BLaER1 treated with 17β-estradiol and CSF1 and Interleukin-3, amounts not matched to agents 10 nM and 100 nM (cell line): ENCODE measurements at regions not wholly inside any gene's neighbourhood (a gene's known extent, or its start where the extent isn't known, plus 50 kb on each side); places are given as distances from the start of the nearest gene placed in this dataset.

Experiments
- H3K27ac ChIP-seq, 11 experiments: shearing (Covaris generic); formaldehyde crosslinking; 2 replicates each; pipeline ENCODE4 v1.8.1; 2022
- H3K27me3 ChIP-seq, 11 experiments: shearing (Covaris generic); formaldehyde crosslinking; 2 replicates each; pipeline ENCODE4 v1.8.1; 2022
- H3K36me3 ChIP-seq, 11 experiments: shearing (Covaris generic); formaldehyde crosslinking; 2 replicates each; pipeline ENCODE4 v1.8.1; 2022
- H3K4me1 ChIP-seq, 10 experiments: shearing (Covaris generic); formaldehyde crosslinking; 2 replicates each; pipeline ENCODE4 v1.8.1; 2022
- H3K4me2 ChIP-seq, 11 experiments: shearing (Covaris generic); formaldehyde crosslinking; 2 replicates each; pipeline ENCODE4 v1.8.1; 2022
- H3K4me3 ChIP-seq, 10 experiments: shearing (Covaris generic); formaldehyde crosslinking; 2 replicates each; pipeline ENCODE4 v1.8.1; 2022
- H3K9ac ChIP-seq, 11 experiments: shearing (Covaris generic); formaldehyde crosslinking; 2 replicates each; pipeline ENCODE4 v1.8.1; 2022
- H3K9me3 ChIP-seq, 11 experiments: shearing (Covaris generic); formaldehyde crosslinking; replicated peaks in 1 of 11; 2 replicates each; pipeline ENCODE4 v1.8.1; 2022
- H4K20me1 ChIP-seq, 11 experiments: shearing (Covaris generic); formaldehyde crosslinking; 2 replicates each; pipeline ENCODE4 v1.8.1; 2022
- Cebpa-rat ChIP-seq, 11 experiments: shearing (Covaris generic); IDR thresholded peaks; 2 replicates each; pipeline ENCODE4 v1.8.1; 2022

DNA sequence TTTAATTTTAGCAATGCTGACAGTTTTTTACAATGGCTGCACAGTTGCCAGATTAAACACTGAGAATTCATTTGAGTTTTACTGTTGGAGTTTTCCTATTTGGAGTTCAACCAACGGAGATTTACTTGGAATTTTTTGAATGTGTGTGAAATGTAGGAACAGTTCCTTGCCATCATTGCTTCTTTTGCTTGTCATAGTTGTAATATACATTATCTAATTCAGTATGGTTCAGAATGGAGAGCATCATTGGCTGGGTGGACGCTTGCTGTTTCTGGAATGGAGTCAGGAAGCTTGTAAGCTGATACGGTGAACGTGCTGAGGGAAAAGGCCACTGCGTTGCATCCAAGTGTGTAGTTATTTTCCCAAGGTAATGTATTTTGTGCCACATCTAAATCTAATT lies 404.3 kb upstream of the KLF6 start:
- Histone ChIP-seq H3K4me1 (peaks cover 0 to 24% (median 15%) of the 10 kb centered on the region in 10 experiments; a peak in 15 of 20 replicates), H3K4me2 (no peak overlapping the region), H3K4me3 (no peak overlapping the region), H3K9ac (no peak overlapping the region), H3K36me3 (no peaks in the 10 kb centered on the region), H3K9me3 (no peaks in the 10 kb centered on the region; a peak in 4 of 22 replicates), H4K20me1 (no peaks in the 10 kb centered on the region), H3K27ac (no peak overlapping the region), H3K27me3 (no peaks in the 10 kb centered on the region)
- no peak for TF ChIP-seq Cebpa-rat (IDR thresholded peaks at IDR 0.05)

DNA sequence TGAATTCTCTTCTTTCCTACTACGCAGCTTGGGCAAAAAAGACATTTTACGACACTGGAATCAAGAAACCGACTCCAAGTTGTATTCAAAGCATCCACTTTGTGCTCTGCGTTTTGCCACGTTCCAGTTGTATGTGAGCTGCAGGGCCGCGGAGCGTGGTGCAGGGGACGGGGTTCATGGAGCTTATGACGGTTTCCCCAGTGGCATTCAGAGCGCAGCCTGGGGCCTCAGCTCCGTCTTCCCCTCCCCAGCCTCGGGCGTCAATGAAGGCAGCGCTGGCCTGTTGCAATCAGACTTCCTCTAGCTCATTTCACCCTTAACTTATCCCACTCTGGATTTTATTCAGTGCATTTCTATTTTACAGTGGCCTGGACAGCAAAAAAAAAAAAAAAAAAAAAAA lies 403.4 kb upstream of the KLF6 start:
- Histone ChIP-seq H3K27me3 (no peaks in the 10 kb centered on the region), H3K9me3 (no peaks in the 10 kb centered on the region; a peak in 4 of 22 replicates), H3K4me2 (no peak overlapping the region), H3K4me3 (no peak overlapping the region), H3K9ac (no peak overlapping the region), H4K20me1 (no peaks in the 10 kb centered on the region), H3K36me3 (no peaks in the 10 kb centered on the region), H3K4me1 (peaks cover 0 to 24% (median 15%) of the 10 kb centered on the region in 10 experiments; a peak in 15 of 20 replicates), H3K27ac (no peak overlapping the region)
- no peak for TF ChIP-seq Cebpa-rat (IDR thresholded peaks at IDR 0.05)

- no peak overlapping the region for H3K4me3 ChIP-seq
- H3K4me2 ChIP-seq: peak overlapping the region in 10 of 11 experiments; percentile 4 to 42 (median 32); a peak in 14 of 22 replicates
- H4K20me1 ChIP-seq: no peaks in the 10 kb centered on the region
- no peak for TF ChIP-seq Cebpa-rat (IDR thresholded peaks at IDR 0.05)
- H3K27me3 ChIP-seq: no peaks in the 10 kb centered on the region
- H3K9ac ChIP-seq: no peak overlapping the region
- H3K27ac ChIP-seq: no peak overlapping the region; a peak in 1 of 22 replicates
- H3K9me3 ChIP-seq: no peaks in the 10 kb centered on the region; a peak in 4 of 22 replicates
- peaks cover 0 to 17% (median 9%) of the 10 kb centered on the region in 10 experiments; a peak in 14 of 20 replicates for H3K4me1 ChIP-seq
- no peaks in the 10 kb centered on the region for H3K36me3 ChIP-seq
Observed at GRCh38 chr10:4186849-4187540, 402.0 kb upstream of the KLF6 start.

DNA sequence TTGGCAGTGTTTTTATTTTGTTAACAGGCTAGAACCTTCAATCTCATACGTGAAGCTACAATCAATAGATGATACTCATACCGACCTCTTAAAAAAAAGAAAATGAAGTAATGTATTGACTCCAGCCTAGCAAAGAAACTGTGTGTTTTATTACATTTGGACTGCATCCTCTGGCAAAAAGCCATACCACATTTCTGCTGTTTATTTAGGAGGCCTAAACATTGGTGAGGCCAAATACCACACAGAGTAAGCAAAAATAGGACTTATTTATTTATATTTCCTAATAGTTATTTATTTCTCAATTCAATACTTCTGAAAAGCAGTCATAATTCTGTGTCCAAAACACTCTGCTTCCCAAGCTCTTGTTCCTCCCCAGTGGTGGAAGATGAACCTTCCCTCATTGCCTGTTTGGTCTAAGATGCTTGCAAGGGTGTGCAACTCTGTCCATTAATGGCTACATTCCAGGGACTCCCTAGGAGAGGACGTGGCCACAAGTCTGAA lies 398.8 kb upstream of the KLF6 start:
- Histone ChIP-seq H3K27ac (no peak overlapping the region), H3K9ac (no peak overlapping the region), H3K36me3 (no peaks in the 10 kb centered on the region), H3K4me2 (no peak overlapping the region), H3K4me3 (no peak overlapping the region), H4K20me1 (no peaks in the 10 kb centered on the region), H3K9me3 (no peaks in the 10 kb centered on the region; a peak in 3 of 22 replicates), H3K27me3 (no peaks in the 10 kb centered on the region), H3K4me1 (peaks cover under 1 to 10% (median 6%) of the 10 kb centered on the region in 10 experiments; a peak in 10 of 20 replicates)
- no peak for TF ChIP-seq Cebpa-rat (IDR thresholded peaks at IDR 0.05)

DNA sequence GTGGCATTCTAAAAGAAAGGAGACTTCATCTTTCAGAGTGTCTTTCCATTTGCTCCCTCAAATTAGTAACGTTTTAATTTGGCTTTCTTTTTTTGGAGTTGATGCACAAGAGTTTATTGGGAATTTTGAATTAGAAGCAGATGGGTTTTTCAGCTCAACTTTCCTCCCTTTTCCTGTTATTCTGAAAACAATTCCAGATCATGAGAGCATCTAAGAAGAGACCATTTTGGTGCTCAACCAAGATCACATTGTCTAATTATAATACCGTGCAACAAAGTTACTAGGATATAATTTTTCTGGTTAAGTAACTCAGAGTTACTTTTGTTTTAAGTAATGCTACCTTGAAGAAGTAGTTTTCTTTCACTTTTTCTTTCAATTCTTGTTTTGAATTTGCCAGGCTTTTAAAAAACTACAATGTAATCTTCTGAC lies 396.6 kb upstream of the KLF6 start:
- H3K36me3 ChIP-seq: no peaks in the 10 kb centered on the region
- H3K4me3 ChIP-seq: no peak overlapping the region
- H3K27ac ChIP-seq: no peak overlapping the region
- H4K20me1 ChIP-seq: no peaks in the 10 kb centered on the region
- H3K27me3 ChIP-seq: no peaks in the 10 kb centered on the region
- H3K4me2 ChIP-seq: no peak overlapping the region
- TF ChIP-seq Cebpa-rat (IDR thresholded peaks at IDR 0.05): no peak
- H3K9me3 ChIP-seq: no peaks in the 10 kb centered on the region
- H3K4me1 ChIP-seq: peaks cover 0 to 22% (median 3%) of the 10 kb centered on the region in 10 experiments; a peak in 11 of 20 replicates
- no peak overlapping the region for H3K9ac ChIP-seq

GRCh38 chr10:4181081-4181480 lies 396.1 kb upstream of the KLF6 start:
- H3K4me2 ChIP-seq: no peak overlapping the region
- no peaks in the 10 kb centered on the region for H4K20me1 ChIP-seq
- H3K36me3 ChIP-seq: no peaks in the 10 kb centered on the region
- no peaks in the 10 kb centered on the region for H3K9me3 ChIP-seq
- no peak overlapping the region for H3K4me3 ChIP-seq
- no peaks in the 10 kb centered on the region for H3K27me3 ChIP-seq
- no peak overlapping the region for H3K9ac ChIP-seq
- H3K4me1 ChIP-seq: peaks cover 0 to 27% (median 9%) of the 10 kb centered on the region in 10 experiments; a peak in 12 of 20 replicates
- H3K27ac ChIP-seq: no peak overlapping the region
- no peak for TF ChIP-seq Cebpa-rat (IDR thresholded peaks at IDR 0.05)

- Histone ChIP-seq H3K4me2 (peak overlapping the region in 2 of 11 experiments; percentile 77 to 82; a peak in 2 of 22 replicates), H3K4me1 (peaks cover 0 to 49% (median 13%) of the 10 kb centered on the region in 10 experiments; a peak in 12 of 20 replicates), H3K4me3 (no peak overlapping the region), H3K9ac (no peak overlapping the region), H3K27me3 (no peaks in the 10 kb centered on the region), H3K9me3 (peaks cover 6 to 17% (median 9%) of the 10 kb centered on the region in 11 experiments; a peak in 19 of 22 replicates), H3K27ac (no peak overlapping the region; a peak in 2 of 22 replicates), H3K36me3 (no peaks in the 10 kb centered on the region), H4K20me1 (no peaks in the 10 kb centered on the region)
- no peak for TF ChIP-seq Cebpa-rat (IDR thresholded peaks at IDR 0.05)
Observed at GRCh38 chr10:4177791-4178190, 392.8 kb upstream of the KLF6 start.

- no peaks in the 10 kb centered on the region for H3K27me3 ChIP-seq
- peak overlapping the region in 3 of 11 experiments; percentile 61 to 63 (median 61); a peak in 5 of 22 replicates for H3K9ac ChIP-seq
- TF ChIP-seq Cebpa-rat (IDR thresholded peaks at IDR 0.05): no peak
- peaks cover 14 to 28% (median 19%) of the 10 kb centered on the region in 11 experiments for H3K9me3 ChIP-seq
- no peaks in the 10 kb centered on the region for H4K20me1 ChIP-seq
- peaks cover 0 to 49% (median 13%) of the 10 kb centered on the region in 10 experiments; a peak in 12 of 20 replicates for H3K4me1 ChIP-seq
- H3K36me3 ChIP-seq: no peaks in the 10 kb centered on the region
- no peak overlapping the region for H3K4me3 ChIP-seq
- peak overlapping the region in 8 of 11 experiments; percentile 11 to 82 (median 60); a peak in 12 of 22 replicates for H3K4me2 ChIP-seq
- peak overlapping the region in 5 of 11 experiments; percentile 36 to 81 (median 74); a peak in 9 of 22 replicates for H3K27ac ChIP-seq
Observed at GRCh38 chr10:4176500-4177281, 391.7 kb upstream of the KLF6 start.

DNA sequence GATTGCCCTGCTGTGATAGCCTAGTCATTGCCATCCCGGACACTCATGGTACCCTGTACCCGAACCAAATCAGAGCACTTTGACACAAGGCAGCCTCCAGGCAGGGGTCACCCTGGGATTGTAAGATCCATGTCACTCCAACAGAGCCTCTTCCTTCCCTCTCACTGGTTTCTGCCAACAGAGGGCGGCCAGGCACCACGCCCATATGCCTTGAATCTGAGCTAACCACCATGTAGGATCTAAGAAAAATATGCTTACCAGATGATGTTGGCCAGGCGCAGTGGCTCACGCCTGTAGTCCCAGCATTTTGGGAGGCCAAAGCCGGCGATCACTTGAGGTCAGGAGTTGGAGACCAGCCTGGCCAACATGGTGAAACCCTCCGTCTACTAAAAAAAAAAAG lies 389.2 kb upstream of the KLF6 start:
- Histone ChIP-seq H3K4me3 (no peak overlapping the region), H3K4me2 (peak overlapping the region in 3 of 11 experiments; percentile 17 to 20 (median 18); a peak in 2 of 22 replicates), H3K36me3 (no peaks in the 10 kb centered on the region), H3K9me3 (peaks cover 14 to 29% (median 19%) of the 10 kb centered on the region in 11 experiments), H3K4me1 (peaks cover 0 to 49% (median 13%) of the 10 kb centered on the region in 10 experiments; a peak in 12 of 20 replicates), H3K27me3 (no peaks in the 10 kb centered on the region), H3K27ac (no peak overlapping the region), H3K9ac (no peak overlapping the region), H4K20me1 (no peaks in the 10 kb centered on the region)
- no peak for TF ChIP-seq Cebpa-rat (IDR thresholded peaks at IDR 0.05)
